ENCODE measurements at regions not wholly inside any gene's neighbourhood (a gene's known extent, or its start where the extent isn't known, plus 50 kb on each side); places are given as distances from the start of the nearest gene placed in this dataset.

DNA sequence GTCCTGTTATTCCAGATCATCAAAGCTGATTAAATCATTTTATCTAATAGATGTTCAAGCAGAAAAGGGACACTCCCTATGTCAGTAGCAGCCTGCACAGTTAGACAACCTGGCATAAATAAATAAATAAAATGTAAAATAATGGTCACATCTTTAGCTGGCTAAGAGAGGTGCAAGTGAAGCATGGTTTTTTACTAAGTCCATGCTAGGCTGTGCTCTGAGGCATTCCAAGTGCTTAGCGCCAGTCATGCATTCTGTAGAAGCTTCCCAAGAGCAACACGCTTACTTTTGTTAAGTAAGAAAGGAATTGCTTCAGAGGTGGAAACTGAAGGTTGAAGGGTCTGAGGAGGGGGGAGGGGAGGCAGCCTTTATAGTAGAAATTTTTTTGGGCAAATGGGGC, 351.2 kb downstream of the CDH2 start:
- no peak for DNase-seq

DNA sequence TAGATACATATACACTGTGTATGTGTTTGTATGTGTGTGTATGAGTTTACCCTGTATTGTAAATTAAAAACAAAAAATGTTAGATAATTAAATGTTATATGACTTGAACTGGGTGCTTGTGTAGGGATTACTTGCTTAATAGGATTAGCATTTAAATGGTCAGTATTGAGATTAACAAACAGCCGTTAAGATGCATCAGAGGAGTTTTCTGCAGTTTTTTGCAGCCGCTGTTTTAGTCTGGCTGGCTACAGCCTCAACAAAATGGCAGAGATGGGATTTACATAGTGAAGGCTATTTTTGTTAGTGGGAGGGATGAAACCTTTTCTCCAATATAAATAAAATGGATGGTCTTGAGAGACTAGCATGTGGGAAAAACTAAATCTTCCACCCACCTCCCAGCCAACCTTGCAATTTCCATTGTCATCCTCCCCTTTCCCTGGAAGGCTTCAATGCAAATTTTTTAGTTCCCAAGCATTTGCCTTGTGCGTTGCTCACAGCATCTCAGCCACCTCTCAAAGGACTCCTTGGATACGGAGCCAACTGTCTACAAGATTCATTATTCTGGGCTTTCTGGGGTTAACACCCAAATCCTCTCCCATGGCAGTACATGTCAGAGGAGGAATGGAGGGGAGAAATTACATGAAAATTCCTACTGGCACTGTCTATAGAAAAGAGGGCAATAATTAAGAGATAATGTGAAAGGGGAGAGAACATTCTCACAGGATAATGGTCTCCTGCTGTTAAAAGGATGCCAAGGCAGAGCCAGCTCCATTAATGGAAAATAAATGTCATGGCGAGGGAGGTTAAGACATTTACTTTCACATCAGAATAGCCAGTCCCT, 351.9 kb downstream of the CDH2 start:
- DNase-seq: no peak

DNA sequence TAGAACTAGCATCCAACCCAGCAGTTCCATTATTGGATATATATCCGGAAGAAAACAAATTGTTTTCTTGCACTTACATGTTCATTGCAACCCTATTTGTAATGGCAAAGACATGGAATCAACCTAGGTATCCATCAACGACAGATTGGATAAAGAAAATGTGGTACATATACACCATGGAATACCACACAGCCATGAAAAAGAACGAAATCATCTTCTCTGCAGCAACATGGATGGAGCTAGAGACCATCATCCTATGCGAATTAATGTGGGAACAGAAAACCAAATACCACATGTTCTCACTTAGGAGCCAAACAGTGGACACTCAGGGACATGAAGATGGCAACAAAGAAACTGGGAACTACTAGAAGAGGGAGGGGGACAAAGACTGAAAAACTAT, 352.7 kb downstream of the CDH2 start:
- no peak for DNase-seq

DNA sequence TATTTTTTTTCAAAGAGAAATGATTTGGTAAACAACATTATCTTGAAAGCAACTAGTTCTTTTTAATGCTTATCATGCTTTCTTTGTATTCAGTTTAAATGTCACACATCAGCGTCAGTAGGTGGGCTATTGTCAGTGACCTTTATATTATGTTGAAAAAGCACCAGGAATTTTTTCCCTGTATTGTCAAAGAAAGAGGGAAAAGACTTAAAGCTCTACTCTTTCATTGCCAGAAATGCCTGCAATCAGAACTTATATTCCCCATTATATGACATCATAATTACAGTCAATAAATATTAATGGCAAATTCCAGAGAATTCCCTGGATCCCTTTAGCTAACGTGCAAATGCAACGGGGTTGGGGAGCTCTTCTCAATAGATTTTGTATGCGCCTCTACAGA, 353.9 kb downstream of the CDH2 start:
- DNase-seq: no peak

DNA sequence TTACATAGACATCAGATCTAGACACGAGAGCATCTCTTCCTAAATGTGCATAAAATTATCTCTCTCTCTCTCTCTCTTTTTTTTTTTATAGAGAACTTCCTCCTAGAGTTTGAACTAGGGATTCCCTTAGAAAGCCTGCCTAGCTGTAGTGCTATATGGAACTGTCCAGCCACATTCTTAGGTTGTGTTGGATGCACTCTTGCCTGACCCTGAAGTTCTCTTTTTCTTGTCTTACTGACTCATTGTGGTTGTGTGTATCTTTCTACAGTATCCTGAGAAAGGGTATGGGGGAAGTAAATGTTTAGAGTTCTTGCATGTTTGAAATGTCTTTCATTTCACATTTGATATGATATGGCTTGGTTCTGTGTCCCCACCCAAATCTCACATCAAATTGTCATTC, 368.2 kb downstream of the CDH2 start:
- no peak for DNase-seq

DNA sequence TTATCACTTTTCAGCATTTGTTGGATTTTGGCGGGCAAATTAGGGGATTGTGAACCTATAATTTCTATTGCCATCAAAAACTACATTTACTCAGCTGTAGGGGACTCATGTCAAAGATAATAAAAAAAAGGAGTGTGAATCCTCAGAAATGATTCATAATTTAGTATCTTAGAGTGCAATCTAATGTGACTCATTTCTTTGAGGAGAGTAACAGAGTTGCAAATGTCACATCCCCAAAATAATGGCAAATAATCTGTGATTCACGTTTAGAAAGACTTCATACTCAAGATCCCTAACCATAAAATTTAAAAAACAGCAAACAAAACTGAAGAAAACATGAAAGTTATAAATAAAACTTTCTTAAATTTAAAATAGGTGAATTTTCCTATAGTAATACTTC, 373.0 kb downstream of the CDH2 start:
- DNase-seq: no peak

DNA sequence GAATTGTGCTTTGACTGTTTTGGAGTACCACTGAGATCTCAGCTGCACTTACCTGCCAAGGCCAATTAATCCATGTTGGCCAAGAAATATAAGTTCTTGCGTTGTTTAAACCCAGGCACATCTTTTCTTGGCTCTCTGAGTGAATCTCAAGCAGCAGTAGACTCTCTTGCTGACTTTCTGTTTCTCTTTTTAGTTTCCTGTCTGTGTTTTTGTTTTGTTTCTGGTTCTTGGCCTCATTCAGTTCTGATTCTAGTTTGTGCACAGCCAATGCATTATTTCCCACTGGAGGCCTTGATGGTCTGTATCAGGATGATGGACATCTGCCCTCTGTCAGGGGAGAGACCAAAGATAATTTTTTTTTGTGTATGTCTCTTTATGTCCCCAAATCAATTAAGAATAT, 379.4 kb downstream of the CDH2 start:
- DNase-seq: no peak

DNA sequence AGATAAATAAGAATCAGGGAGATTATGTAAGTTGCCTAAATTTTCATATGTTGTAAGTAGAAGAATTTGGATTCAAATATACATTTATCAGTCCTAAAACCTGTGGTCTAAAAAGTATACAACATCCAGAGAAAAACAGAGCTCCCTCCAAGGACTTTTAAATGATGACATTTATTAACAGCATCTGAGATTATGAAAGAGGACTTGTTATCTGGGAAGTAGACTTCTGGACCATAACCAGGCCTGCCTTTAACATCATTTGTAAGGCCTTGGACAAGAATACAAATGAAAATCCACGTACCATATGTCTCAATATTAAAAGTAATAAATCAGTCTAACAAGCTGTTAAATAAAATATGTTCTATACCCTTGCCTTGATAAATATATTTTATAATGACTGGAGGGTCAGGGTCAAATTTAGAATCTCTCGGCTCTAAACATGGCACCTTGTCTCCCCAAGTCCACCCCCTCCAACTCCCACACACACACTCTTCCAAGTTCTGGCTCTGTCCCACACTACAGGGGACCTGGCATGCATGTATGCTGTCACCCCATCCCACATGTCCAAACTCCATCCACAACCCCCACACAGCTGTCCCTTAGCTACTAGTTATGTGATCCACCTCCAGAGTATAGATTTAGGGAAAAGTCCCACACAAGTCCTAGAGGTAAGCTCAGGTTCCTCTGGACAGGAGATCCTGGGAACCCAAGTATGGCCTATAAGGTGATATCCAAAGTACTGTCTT, 382.6 kb downstream of the CDH2 start:
- DNase-seq: no peak

DNA sequence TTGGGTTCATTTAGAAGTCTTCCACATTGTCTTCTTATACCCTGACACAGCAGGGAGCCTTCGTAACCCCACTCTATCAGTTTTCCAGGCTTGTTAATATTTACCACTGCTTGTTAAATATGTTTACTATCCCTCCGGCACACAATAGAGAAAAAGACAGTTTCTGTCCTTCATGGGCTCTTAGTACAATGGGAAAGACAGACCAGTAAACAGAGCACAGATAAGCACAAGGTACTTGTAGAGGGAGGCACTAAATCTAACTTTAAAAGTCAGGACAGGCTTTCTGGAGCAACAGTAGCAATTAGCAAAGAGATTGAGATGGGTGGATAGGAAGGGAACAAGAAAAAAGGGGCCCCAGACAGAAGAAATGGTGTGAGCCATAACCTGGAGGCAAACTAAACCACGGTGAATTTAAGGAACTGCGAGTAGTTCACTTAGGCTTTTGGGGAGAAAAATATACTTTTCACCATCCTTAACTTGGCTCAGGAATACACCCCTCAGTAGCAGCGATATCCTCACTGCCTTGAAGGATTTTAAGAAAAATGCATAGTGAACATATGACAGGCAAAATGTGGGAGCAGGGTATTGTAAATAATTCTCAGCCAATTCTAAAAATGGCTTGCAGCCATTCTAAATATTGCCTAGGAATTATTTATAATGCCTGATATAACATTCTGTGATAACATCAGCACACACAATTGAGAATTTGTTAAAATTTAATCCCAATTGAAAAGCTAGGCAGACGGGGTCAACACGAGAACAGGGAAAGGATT, 383.7 kb downstream of the CDH2 start:
- peak; percentile 47 for DNase-seq

DNA sequence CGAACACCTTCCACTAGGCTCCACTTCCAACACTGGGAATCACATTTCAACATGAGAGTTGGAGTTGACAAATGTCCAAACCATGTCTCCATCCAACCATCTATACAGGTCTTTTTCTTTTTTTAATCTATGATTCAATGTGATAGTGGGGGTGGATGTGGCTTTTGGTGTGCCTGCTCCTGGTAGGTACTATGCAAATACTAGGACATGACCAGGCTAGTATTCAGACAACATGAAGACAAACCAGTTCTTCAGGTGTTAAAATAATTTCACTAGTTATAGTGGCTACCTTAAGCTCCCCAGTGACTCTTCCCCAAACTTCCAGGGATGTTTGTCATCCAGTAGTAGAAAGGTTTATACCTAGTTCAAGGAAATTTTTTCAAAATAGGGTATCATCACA, 387.5 kb downstream of the CDH2 start:
- no peak for DNase-seq

DNA sequence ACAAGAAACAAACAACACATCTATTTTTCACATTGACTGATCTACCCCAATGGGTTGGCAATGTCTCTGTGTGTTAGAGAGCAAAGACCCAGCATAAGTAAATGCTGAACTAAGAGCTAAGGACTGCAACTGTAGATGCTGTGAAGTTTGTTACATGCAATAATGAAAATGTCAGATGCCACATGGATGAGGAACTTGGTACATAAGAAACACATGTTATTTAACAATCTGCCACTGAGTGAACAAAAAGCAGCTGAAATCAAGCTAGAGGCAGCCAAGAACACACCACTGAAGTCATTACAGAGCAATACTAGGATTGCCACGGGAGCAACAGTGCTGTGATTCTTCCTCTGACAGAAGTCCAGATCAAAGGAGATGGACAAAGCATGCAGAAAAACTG, 389.4 kb downstream of the CDH2 start:
- DNase-seq: peak; percentile 33

DNA sequence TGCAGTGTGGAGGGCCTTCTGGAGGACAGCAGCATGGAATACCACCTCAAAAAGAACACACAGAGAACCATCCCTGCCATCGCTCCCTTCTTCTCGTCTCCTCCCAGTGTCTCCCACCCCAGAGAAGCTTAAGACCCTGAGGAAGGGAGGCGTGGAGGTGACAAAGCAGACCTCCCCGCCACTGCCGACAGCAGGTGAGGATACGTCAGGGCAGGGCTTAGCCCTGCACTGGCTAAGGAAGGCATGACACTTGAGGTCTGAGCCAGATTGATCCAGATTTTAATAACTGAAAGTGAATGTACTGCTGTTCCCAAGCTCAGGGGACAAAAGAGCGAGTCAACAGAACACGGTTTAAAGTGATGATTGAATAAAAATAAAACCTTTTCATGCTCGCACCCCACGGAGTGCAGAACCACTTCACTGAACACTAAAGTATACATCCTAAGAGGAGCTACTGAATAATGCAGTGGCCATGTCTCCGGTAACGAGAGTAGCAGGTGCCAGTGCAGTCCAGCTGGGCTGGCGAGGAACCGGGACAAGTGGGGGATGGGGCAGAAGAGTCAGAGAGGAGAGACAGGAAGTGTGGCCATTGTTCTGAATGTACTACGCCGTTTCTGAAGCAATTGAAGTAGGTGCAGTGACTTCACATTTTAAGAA, 391.0 kb downstream of the CDH2 start:
- DNase-seq: peak; percentile 100

DNA sequence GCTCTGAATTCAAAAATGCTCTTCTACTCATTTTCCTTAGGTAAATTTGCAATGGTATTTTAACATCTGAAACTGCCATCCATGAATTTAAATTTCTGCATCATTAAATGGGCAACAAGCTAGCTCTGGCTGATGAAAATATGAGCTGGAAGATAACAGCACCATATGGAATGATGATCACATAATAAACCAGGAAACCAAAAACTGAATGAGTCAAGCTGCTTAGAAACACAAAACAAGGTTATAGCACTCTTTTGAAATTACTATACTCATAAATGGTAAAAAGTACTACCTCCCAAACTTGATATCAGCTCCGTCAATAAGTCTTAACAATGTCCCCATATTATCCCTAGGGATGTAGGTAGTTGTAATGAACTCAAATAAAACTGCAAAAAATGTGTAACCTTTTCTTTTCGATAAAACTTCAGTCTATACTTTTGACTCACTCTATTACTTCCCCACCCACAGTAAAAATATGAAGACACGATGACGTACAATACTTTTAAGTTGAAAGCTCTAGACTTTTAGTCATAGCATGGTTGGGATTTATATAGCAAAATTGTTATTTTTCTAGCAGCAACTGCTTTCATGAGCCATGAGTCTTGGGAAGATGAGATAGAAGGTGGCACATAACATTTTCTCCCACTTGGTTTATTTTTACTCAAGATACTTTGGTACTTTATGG, 396.7 kb downstream of the CDH2 start:
- no peak for DNase-seq

DNA sequence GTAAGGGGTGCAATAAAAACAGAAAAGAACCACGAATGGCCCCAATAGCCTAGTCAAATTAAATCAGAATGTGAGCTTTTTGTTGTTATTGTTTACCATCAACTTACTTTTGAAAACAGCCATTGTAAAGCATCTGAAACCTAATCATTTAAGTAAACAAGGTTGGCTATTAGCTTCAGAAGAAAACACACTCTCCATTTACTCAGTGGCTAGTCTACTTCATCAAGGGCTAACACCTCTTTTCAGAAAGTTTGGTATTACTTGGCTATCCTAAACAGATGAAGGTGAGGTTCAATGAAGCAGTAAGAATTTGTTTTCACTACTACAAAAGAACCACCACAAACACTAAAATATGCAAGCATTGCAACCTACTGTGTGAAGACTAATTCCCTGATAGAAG, 398.0 kb downstream of the CDH2 start:
- peak; percentile 19 for DNase-seq

DNA sequence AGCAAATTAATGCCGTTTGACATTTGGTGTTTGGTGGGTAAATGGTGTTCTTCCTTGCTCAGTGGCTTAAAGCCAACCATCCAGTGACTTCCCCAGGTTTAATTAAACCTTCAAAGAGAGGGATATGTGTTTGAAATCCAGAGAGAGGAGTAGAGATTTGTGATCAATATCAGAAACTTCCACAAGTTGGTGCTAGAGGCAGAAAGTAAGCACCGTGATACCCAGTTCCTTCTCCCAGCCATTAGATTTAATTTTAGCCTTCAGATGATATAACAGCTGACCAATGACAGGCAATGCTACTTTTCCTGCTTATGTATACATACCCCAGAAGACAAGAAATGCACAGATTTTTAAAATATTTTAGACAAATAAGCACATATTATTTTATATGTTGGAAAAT, 398.5 kb downstream of the CDH2 start:
- peak; percentile 88 for DNase-seq

DNA sequence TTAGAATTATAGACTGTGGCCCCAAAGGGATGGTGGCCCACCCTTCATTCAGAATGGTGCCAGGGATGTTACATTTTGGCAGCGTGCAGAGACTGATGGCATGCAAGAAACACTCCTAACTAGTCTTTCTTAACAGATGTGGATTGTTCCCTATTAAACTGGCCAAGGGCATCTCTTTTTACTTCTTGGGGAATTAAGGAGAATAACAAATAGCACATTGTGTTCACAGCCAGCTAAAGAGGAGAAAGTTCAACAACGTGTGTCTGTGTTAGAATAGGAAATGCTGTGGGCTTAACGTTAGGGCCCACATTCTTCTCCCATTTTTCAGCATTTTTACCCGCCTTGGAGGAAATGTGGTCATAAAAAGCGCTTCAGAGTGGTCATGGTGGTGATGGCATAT, 404.8 kb downstream of the CDH2 start:
- DNase-seq: no peak

DNA sequence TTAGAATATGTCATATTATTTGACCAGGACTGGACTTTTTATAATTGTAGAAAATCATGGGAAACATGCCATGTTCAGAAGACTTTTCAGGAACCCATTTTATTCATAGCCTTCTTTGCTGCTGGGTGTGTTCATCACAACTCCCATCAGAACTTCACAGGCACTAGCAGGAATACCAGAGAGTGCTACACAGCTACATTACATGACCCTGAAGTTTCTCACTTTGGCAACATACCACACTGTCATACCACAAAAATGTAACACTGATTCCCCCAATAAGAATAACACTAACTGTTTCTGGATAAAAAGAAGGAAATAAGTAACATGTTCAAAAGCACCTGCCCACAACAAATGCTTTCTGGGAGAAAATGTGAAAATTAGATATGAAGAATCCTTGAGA, 405.4 kb downstream of the CDH2 start:
- DNase-seq: no peak

DNA sequence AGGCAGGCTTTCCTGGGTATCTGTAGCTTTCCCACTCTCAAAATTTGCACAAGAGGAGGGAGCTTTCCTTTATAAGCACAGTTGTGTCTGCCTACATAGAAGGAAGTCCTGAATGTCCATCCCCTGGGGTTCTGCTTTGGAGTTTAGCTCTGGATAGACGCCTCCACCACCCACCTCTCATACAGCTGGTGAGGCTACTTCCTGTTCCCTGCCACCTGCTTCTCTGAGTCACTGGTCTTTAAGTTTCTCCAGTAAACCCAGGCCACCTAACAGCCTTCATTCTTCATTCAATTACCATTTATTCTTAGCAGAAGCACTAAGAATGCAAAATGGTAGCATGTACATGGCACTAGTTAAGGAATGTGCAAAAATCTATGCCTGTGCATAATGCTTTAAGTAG, 407.8 kb downstream of the CDH2 start:
- DNase-seq: no peak

DNA sequence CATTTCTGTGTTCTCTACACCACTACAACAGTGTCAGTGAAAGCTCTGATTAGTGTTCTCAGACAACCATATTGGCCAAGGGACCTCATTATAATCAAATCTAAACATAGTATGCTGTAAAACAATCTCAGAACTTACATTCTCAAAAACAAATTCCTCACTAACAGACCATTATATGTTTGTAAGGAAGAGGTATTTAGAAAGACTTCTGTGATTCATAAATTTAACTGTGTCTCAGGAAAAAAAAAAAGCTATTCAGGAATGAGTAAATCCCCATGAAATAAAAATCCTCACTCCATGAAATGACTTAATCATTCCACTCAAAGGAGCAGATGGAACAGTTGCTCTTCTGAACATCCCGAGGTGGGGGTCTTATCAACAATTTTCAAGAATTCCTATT, 413.0 kb downstream of the CDH2 start:
- DNase-seq: no peak

DNA sequence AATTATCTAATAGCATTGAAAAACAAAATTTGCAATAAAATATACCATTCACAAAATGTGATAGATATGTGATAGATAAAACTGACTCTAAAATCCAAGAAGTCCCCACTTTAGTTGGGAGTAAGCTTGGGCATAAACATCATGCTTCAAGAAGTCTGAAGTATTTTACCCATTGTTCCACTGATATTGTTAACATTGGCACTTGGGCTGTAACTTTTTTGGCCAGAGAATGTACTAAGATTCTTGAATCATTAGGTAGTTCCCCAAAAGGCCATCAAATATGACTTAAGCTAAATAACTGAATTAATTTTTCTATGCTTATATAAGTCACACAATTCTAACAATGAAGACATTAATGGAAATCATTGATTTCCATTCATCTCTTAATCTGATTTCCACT, 413.6 kb downstream of the CDH2 start:
- DNase-seq: no peak

DNA sequence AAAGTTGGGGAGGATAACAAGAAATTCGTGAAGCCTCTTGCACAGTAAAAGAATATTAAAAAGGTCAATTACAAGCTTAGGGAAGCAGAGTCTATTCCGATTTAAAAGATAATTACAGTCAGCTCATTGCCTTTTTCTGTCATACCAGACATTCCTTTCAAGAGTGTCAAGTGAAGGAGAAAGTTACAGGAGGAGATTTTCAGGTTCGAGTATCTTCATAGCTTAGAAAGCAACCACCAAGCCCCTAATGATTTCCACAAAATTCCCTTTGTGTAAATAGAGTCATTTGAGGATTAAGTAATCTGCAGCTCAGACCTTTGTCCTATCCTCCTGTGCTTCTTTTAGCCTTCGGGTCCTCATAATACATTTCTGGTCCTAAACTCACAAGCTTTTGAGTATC, 414.9 kb downstream of the CDH2 start:
- DNase-seq: no peak

DNA sequence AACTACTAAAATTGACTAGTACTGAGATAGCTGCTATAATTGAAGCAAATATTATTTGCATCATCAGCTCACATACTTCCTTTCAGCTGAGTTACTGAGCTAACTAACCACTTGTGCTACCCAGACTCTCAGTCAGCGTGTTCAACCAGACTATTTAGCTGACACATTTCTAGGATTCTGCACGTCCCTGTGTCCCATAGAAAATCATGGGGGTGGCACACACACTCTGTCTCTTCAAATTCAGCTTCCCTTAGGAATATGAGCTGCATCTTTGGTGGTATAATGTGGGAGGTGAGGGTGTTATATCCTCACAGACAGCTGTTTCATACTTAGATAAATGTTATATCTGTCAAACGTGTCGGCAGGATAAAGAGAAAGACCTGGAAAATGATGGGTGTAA, 424.0 kb downstream of the CDH2 start:
- DNase-seq: no peak

DNA sequence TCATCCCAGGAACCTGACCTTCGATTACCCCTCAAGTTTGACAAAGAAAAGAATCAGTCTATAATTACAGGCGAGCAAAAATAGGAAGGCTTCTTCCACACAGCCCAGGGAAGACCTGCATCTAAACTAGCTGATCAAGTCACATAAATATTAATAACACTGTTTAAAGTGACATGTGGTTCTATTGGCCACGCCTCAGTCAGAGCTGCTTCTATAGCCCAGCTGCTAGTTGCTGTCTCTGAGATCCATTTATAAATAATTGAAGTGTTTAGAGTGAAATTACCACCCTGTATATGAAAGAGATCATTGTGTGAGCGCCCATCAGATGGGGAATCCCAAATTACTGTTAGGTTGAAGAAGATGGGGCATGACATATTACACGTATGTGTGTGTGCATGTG, 426.0 kb downstream of the CDH2 start:
- no peak for DNase-seq
